GM19035 (cell line): ENCODE measurements at regions not wholly inside any gene's neighbourhood (a gene's known extent, or its start where the extent isn't known, plus 50 kb on each side); places are given as distances from the start of the nearest gene placed in this dataset.

Experiments
- ATAC-seq: cut with Tn5 transposase; IDR thresholded peaks from one replicate; pipeline ENCODE4 v1.9.1; 2021; ENCODE audit not compliant: unreplicated experiment

- no peak for ATAC-seq
Observed at GRCh38 chr10:90579602-90580242, 278.1 kb downstream of the HTR7 start.

- ATAC-seq, result no peak
Observed at GRCh38 chr10:90583416-90583815, 274.4 kb downstream of the HTR7 start.

- no peak for ATAC-seq
Observed at GRCh38 chr10:90587081-90587491, 270.8 kb downstream of the HTR7 start.

GRCh38 chr10:90587561-90587960 lies 270.3 kb downstream of the HTR7 start:
- ATAC-seq, result no peak

- no peak for ATAC-seq
Observed at GRCh38 chr10:90588222-90588621, 269.6 kb downstream of the HTR7 start.

- no peak for ATAC-seq
Observed at GRCh38 chr10:90589825-90590224, 268.0 kb downstream of the HTR7 start.

GRCh38 chr10:90591629-90592028 lies 266.2 kb downstream of the HTR7 start:
- ATAC-seq, result no peak

- peak; percentile 70 for ATAC-seq
Observed at GRCh38 chr10:90592638-90593302, 265.1 kb downstream of the HTR7 start.

- no peak for ATAC-seq
Observed at GRCh38 chr10:90598513-90598912, 259.3 kb downstream of the HTR7 start.

GRCh38 chr10:90602862-90603610 lies 254.8 kb downstream of the HTR7 start:
- no peak for ATAC-seq

GRCh38 chr10:90604636-90605035 lies 253.2 kb downstream of the HTR7 start:
- ATAC-seq, result no peak

- no peak for ATAC-seq
Observed at GRCh38 chr10:90605506-90605905, 252.3 kb downstream of the HTR7 start.

- no peak for ATAC-seq
Observed at GRCh38 chr10:90612276-90612675, 245.6 kb downstream of the HTR7 start.

- no peak for ATAC-seq
Observed at GRCh38 chr10:90614631-90615030, 243.2 kb downstream of the HTR7 start.

- ATAC-seq, result no peak
Observed at GRCh38 chr10:90621577-90621976, 236.3 kb downstream of the HTR7 start.

GRCh38 chr10:90635111-90635765 lies 222.6 kb downstream of the HTR7 start:
- no peak for ATAC-seq

- ATAC-seq, result no peak
Observed at GRCh38 chr10:90640756-90641155, 217.1 kb downstream of the HTR7 start.

GRCh38 chr10:90641731-90642130 lies 216.1 kb downstream of the HTR7 start:
- ATAC-seq, result no peak

- ATAC-seq, result no peak
Observed at GRCh38 chr10:90642136-90642535, 215.7 kb downstream of the HTR7 start.

GRCh38 chr10:90642650-90643049 lies 215.2 kb downstream of the HTR7 start:
- ATAC-seq, result no peak

GRCh38 chr10:90644165-90644564 lies 213.7 kb downstream of the HTR7 start:
- ATAC-seq, result no peak

GRCh38 chr10:90650858-90651257 lies 207.0 kb downstream of the HTR7 start:
- no peak for ATAC-seq
